ENCODE measurements at regions not wholly inside any gene's neighbourhood (a gene's known extent, or its start where the extent isn't known, plus 50 kb on each side); places are given as distances from the start of the nearest gene placed in this dataset.
"Not testable (repeated sequence)": the region's sequence is repeated elsewhere in the genome, so short reads cannot be mapped to it uniquely, and the experiment has no call there.

GRCh38 chr17:47063475-47063874 is 84.4 kb upstream of the RPRML start:
- H3K4me3 ChIP-seq (ENCODE audit: low read length in 3 of 3) = no peak overlapping the region
- H3K36me3 ChIP-seq (ENCODE audit: control insufficient read depth in 2 of 3, insufficient read depth in 3 of 3, low read length in 3 of 3) = no peaks in the 10 kb centered on the region
- H3K4me1 ChIP-seq (ENCODE audit: control insufficient read depth in 2 of 3, insufficient read depth in 2 of 3, low read depth in 1 of 3, low read length in 3 of 3) = peaks cover 0 to 3% (median 0%) of the 10 kb centered on the region in 3 donors
- DNase-seq = no peak
- no peak for TF ChIP-seq CTCF (IDR thresholded peaks at IDR 0.05; ENCODE audit: borderline replicate concordance, extremely low read depth, insufficient read depth)
- H3K9ac ChIP-seq (ENCODE audit: low read length in 3 of 3) = no peak overlapping the region
- no peaks in the 10 kb centered on the region for H3K27me3 ChIP-seq (ENCODE audit: control insufficient read depth, insufficient read depth, low read length)
- no peak overlapping the region for H3K27ac ChIP-seq (ENCODE audit: low read depth in 2 of 2, low read length in 2 of 2)
- no peaks in the 10 kb centered on the region for H3K9me3 ChIP-seq (ENCODE audit: control insufficient read depth in 2 of 3, insufficient read depth in 1 of 3, low read length in 3 of 3)
- FAIRE-seq = no peak
- intact Hi-C loops (cut with DNase I) = no loop called here

GRCh38 chr17:47062851-47063250 is 83.8 kb upstream of the RPRML start:
- H3K9me3 ChIP-seq (ENCODE audit: control insufficient read depth in 2 of 3, insufficient read depth in 1 of 3, low read length in 3 of 3); H3K27me3 ChIP-seq (ENCODE audit: control insufficient read depth, insufficient read depth, low read length); FAIRE-seq; H3K4me1 ChIP-seq (ENCODE audit: control insufficient read depth in 2 of 3, insufficient read depth in 2 of 3, low read depth in 1 of 3, low read length in 3 of 3); H3K9ac ChIP-seq (ENCODE audit: low read length in 3 of 3); intact Hi-C loops (cut with DNase I); DNase-seq; H3K36me3 ChIP-seq (ENCODE audit: control insufficient read depth in 2 of 3, insufficient read depth in 3 of 3, low read length in 3 of 3); H3K4me3 ChIP-seq (ENCODE audit: low read length in 3 of 3); H3K27ac ChIP-seq (ENCODE audit: low read depth in 2 of 2, low read length in 2 of 2): not testable (repeated sequence)

- FAIRE-seq; H3K27ac ChIP-seq (ENCODE audit: low read depth in 2 of 2, low read length in 2 of 2); H3K36me3 ChIP-seq (ENCODE audit: control insufficient read depth in 2 of 3, insufficient read depth in 3 of 3, low read length in 3 of 3); H3K4me3 ChIP-seq (ENCODE audit: low read length in 3 of 3); H3K9me3 ChIP-seq (ENCODE audit: control insufficient read depth in 2 of 3, insufficient read depth in 1 of 3, low read length in 3 of 3); H3K27me3 ChIP-seq (ENCODE audit: control insufficient read depth, insufficient read depth, low read length); H3K4me1 ChIP-seq (ENCODE audit: control insufficient read depth in 2 of 3, insufficient read depth in 2 of 3, low read depth in 1 of 3, low read length in 3 of 3); H3K9ac ChIP-seq (ENCODE audit: low read length in 3 of 3); DNase-seq; intact Hi-C loops (cut with DNase I): not testable (repeated sequence)
Observed at GRCh38 chr17:47060005-47060404, 81.0 kb upstream of the RPRML start.

GRCh38 chr17:47057830-47058229 is 78.8 kb upstream of the RPRML start:
- H3K4me1 ChIP-seq (ENCODE audit: control insufficient read depth in 2 of 3, insufficient read depth in 2 of 3, low read depth in 1 of 3, low read length in 3 of 3) = no peaks in the 10 kb centered on the region
- H3K4me3 ChIP-seq (ENCODE audit: low read length in 3 of 3) = no peak overlapping the region
- H3K9me3 ChIP-seq (ENCODE audit: control insufficient read depth in 2 of 3, insufficient read depth in 1 of 3, low read length in 3 of 3) = no peaks in the 10 kb centered on the region
- H3K36me3 ChIP-seq (ENCODE audit: control insufficient read depth in 2 of 3, insufficient read depth in 3 of 3, low read length in 3 of 3) = peaks cover 0 to 17% (median 2%) of the 10 kb centered on the region in 3 donors
- FAIRE-seq (no peak), DNase-seq (peak in 3 of 5 donors; percentile 19 to 29 (median 22))
- no peaks in the 10 kb centered on the region for H3K27me3 ChIP-seq (ENCODE audit: control insufficient read depth, insufficient read depth, low read length)
- H3K9ac ChIP-seq (ENCODE audit: low read length in 3 of 3) = no peak overlapping the region
- intact Hi-C loops (cut with DNase I) = no loop called here
- no peak overlapping the region for H3K27ac ChIP-seq (ENCODE audit: low read depth in 2 of 2, low read length in 2 of 2)
- no peak for TF ChIP-seq CTCF (IDR thresholded peaks at IDR 0.05; ENCODE audit: borderline replicate concordance, extremely low read depth, insufficient read depth)

- H3K36me3 ChIP-seq (ENCODE audit: control insufficient read depth in 2 of 3, insufficient read depth in 3 of 3, low read length in 3 of 3) = peaks cover 0 to 17% (median 2%) of the 10 kb centered on the region in 3 donors
Observed at GRCh38 chr17:47057279-47057678, 78.2 kb upstream of the RPRML start.

GRCh38 chr17:47056687-47057086 is 77.6 kb upstream of the RPRML start:
- intact Hi-C loops (cut with DNase I); H3K4me3 ChIP-seq (ENCODE audit: low read length in 3 of 3); H3K27ac ChIP-seq (ENCODE audit: low read depth in 2 of 2, low read length in 2 of 2); H3K9me3 ChIP-seq (ENCODE audit: control insufficient read depth in 2 of 3, insufficient read depth in 1 of 3, low read length in 3 of 3); FAIRE-seq; DNase-seq; H3K4me1 ChIP-seq (ENCODE audit: control insufficient read depth in 2 of 3, insufficient read depth in 2 of 3, low read depth in 1 of 3, low read length in 3 of 3); H3K9ac ChIP-seq (ENCODE audit: low read length in 3 of 3); H3K27me3 ChIP-seq (ENCODE audit: control insufficient read depth, insufficient read depth, low read length): not testable (repeated sequence)
- H3K36me3 ChIP-seq (ENCODE audit: control insufficient read depth in 2 of 3, insufficient read depth in 3 of 3, low read length in 3 of 3) = peaks cover 0 to 17% (median 2%) of the 10 kb centered on the region in 3 donors

More at GRCh38 chr17:47057279-47057678, 78.2 kb upstream of the RPRML start:
- H3K4me1 ChIP-seq (ENCODE audit: control insufficient read depth in 2 of 3, insufficient read depth in 2 of 3, low read depth in 1 of 3, low read length in 3 of 3); H3K9ac ChIP-seq (ENCODE audit: low read length in 3 of 3); H3K27ac ChIP-seq (ENCODE audit: low read depth in 2 of 2, low read length in 2 of 2); H3K9me3 ChIP-seq (ENCODE audit: control insufficient read depth in 2 of 3, insufficient read depth in 1 of 3, low read length in 3 of 3); FAIRE-seq; DNase-seq; intact Hi-C loops (cut with DNase I); H3K4me3 ChIP-seq (ENCODE audit: low read length in 3 of 3); H3K27me3 ChIP-seq (ENCODE audit: control insufficient read depth, insufficient read depth, low read length): not testable (repeated sequence)
